Lung (tissue), 11 donors: ENCODE measurements at regions not wholly inside any gene's neighbourhood (a gene's known extent, or its start where the extent isn't known, plus 50 kb on each side); places are given as distances from the start of the nearest gene placed in this dataset.

Experiments used
- ATAC-seq: fragments of 200-7000 bp; cut with Tn5 transposase; one replicate; pipeline ENCODE4 v1.9.1; 2020; ENCODE audit warnings: moderate number of reproducible peaks; ENCODE audit not compliant: insufficient read depth, low FRiP score
- DNase-seq, 3 donors: peaks; one replicate each; pipeline ENCODE4 v3.0.0-alpha.2; 2013 to 2017
- H3K27ac ChIP-seq, 2 donors: one replicate each; pipeline ENCODE4 v1.5.1; 2013; ENCODE audit warnings: mild to moderate bottlenecking in 2 of 2, moderate library complexity in 2 of 2, control low read depth in 1 of 2, inconsistent platforms in 1 of 2, low read depth in 1 of 2, low read length in 1 of 2
- H3K27me3 ChIP-seq, 3 donors: one replicate each; pipeline ENCODE4 v1.5.1; 2013; ENCODE audit warnings: low read length in 2 of 3; ENCODE audit not compliant: control insufficient read depth in 3 of 3, insufficient read depth in 3 of 3
- H3K36me3 ChIP-seq, 4 donors: one replicate each; pipeline ENCODE4 v1.5.1; 2013; ENCODE audit warnings: low read length in 4 of 4, mild to moderate bottlenecking in 1 of 4, moderate library complexity in 1 of 4; ENCODE audit not compliant: control insufficient read depth in 4 of 4, insufficient read depth in 4 of 4
- H3K4me1 ChIP-seq, 5 donors: one replicate each; pipeline ENCODE4 v1.5.1; 2013; ENCODE audit warnings: low read length in 5 of 5, mild to moderate bottlenecking in 2 of 5, moderate library complexity in 1 of 5; ENCODE audit not compliant: control insufficient read depth in 5 of 5, insufficient read depth in 5 of 5
- H3K4me3 ChIP-seq: one replicate; pipeline ENCODE4 v1.5.1; 2013; ENCODE audit warnings: mild to moderate bottlenecking, control low read depth, moderate library complexity
- H3K9ac ChIP-seq, 2 donors: one replicate each; pipeline ENCODE4 v1.5.1; 2013; ENCODE audit warnings: low read length in 2 of 2, control low read depth in 1 of 2; ENCODE audit not compliant: insufficient read depth in 1 of 2
- H3K9me3 ChIP-seq, 4 donors: one replicate each; pipeline ENCODE4 v1.5.1; 2013; ENCODE audit warnings: low read length in 3 of 4, mild to moderate bottlenecking in 1 of 4, moderate library complexity in 1 of 4; ENCODE audit not compliant: control insufficient read depth in 4 of 4, insufficient read depth in 3 of 4
- CTCF ChIP-seq: IDR thresholded peaks from 2 replicates; pipeline ENCODE4 v1.5.1; 2012; ENCODE audit warnings: mild to moderate bottlenecking; ENCODE audit errors: control extremely low read depth, extremely low read depth
- WGBS, 2 donors: extraction: QIAGEN DNeasy Blood & Tissue Kit; methylation state at CpG; one replicate each; pipeline ENCODE4 v1.1.7; 2013; 5-methylcytosine and 5-hydroxymethylcytosine counted together
- donor health status: control.
- donor health status: control.
- donor health status: Bipolar disorder and iron deficiency.
- donor health status: healthy.
- donor health status: DM: yes; HTN: yes; CAD: no.

GRCh38 chr1:213523781-213524398, 463.9 kb upstream of the PROX1 start:
- DNase-seq (no peak), ATAC-seq (no peak)
- no peaks in the 10 kb centered on the region for H3K36me3 ChIP-seq

GRCh38 chr1:213526306-213526705, 461.5 kb upstream of the PROX1 start:
- Histone ChIP-seq H3K4me1 (peaks cover 0 to 32% (median 4%) of the 10 kb centered on the region in 5 donors), H3K9ac (no peak overlapping the region), H3K36me3 (no peaks in the 10 kb centered on the region), H3K4me3 (no peak overlapping the region), H3K27ac (no peak overlapping the region), H3K27me3 (no peaks in the 10 kb centered on the region), H3K9me3 (peaks cover 0 to 11% (median 2%) of the 10 kb centered on the region in 4 donors)
- no peak for TF ChIP-seq CTCF
- WGBS, 2 donors = 76 to 86% methylated on average over 4 of the region's 4 CpGs
- ATAC-seq = no peak
- peak; percentile 77 to 93 (median 91) for DNase-seq

More at GRCh38 chr1:213523781-213524398, 463.9 kb upstream of the PROX1 start:
- Histone ChIP-seq H3K27ac (no peak overlapping the region), H3K27me3 (no peaks in the 10 kb centered on the region), H3K9me3 (peaks cover 0 to 11% (median 2%) of the 10 kb centered on the region in 4 donors), H3K9ac (no peak overlapping the region), H3K4me1 (peaks cover 0 to 27% (median 0%) of the 10 kb centered on the region in 5 donors), H3K4me3 (no peak overlapping the region)
- TF ChIP-seq CTCF = no peak
- 65 to 67% methylated on average over 10 of the region's 10 CpGs for WGBS, 2 donors

GRCh38 chr1:213530611-213531320, 457.0 kb upstream of the PROX1 start:
- no peaks in the 10 kb centered on the region for H3K27me3 ChIP-seq
- H3K27ac ChIP-seq = no peak overlapping the region
- peaks cover 0 to 24% (median 4%) of the 10 kb centered on the region in 5 donors for H3K4me1 ChIP-seq
- no peak for ATAC-seq
- H3K9me3 ChIP-seq = peaks cover 0 to 6% (median 0%) of the 10 kb centered on the region in 4 donors
- no peak overlapping the region for H3K9ac ChIP-seq
- H3K4me3 ChIP-seq = no peak overlapping the region
- DNase-seq = peak; percentile 70 to 76 (median 75)
- TF ChIP-seq CTCF = no peak
- no peaks in the 10 kb centered on the region for H3K36me3 ChIP-seq
- 69 to 70% methylated on average over 4 of the region's 4 CpGs for WGBS, 2 donors
